Stimulated activated CD8-positive, alpha-beta memory T cell treated with anti-CD3 and anti-CD28 coated beads, Interleukin-15, amount 100 ng/mL, for 1 hour (primary cell): ENCODE measurements at regions not wholly inside any gene's neighbourhood (a gene's known extent, or its start where the extent isn't known, plus 50 kb on each side); places are given as distances from the start of the nearest gene placed in this dataset.
"Not testable (repeated sequence)": the region's sequence is repeated elsewhere in the genome, so short reads cannot be mapped to it uniquely, and the experiment has no call there.

ENCODE experiments used
- DNase-seq: peaks from one replicate; pipeline ENCODE4 v3.0.0-alpha.2; 2020; ENCODE audit warnings: low read depth

GRCh38 chr2:8118940-8119781, 562.7 kb upstream of the ID2 start:
- DNase-seq, result no peak

DNA sequence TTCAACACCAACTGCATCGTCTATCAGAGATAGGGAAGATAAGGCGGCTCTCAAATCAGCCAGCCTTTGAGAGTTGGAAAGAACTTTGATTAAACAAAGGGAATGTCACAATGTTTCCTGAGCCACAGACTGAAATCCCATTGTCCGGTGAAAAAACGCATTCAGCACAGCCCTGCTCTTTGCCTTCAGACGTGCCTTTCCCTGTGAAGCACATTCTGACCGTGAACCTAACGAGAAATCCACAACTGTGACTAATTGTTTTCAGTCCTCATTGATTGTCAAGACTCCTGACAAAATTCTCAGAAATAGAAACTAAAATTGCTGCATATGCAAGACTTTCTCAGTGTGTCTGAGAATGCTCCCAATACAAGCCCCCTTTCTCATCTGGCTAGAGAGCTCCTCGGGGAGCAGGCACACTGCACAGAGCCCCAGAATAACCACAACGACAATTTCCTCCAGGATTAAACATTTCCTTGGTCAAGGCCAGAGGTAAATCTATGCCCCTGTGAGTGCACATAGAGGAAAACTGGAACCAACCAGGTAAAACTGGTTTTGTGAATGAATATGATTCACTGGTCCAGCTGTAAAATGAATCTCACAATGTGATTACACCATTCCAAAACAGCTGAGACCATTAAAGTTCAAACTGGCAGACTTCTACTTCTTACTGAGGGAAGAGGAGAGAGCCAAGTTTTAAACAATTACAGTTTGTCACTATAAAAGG, 561.9 kb upstream of the ID2 start:
- no peak for DNase-seq

DNA sequence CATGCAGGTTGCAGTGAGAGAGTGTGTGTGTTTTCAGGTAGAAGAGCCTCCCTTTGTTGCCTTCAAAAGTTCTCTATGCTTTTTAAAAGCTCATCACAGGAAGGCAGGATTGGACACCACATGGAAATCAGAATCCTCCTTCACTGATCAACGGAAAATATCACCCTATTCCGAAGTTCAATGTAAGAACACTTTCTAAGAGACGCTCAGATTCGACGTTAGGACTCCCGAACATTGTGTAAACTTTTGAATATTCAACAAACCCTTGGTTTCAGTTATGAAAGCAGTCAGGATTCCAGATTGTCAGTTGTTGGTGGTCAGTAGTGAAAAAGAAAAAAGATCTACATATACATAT, 561.4 kb upstream of the ID2 start:
- DNase-seq, result no peak

DNA sequence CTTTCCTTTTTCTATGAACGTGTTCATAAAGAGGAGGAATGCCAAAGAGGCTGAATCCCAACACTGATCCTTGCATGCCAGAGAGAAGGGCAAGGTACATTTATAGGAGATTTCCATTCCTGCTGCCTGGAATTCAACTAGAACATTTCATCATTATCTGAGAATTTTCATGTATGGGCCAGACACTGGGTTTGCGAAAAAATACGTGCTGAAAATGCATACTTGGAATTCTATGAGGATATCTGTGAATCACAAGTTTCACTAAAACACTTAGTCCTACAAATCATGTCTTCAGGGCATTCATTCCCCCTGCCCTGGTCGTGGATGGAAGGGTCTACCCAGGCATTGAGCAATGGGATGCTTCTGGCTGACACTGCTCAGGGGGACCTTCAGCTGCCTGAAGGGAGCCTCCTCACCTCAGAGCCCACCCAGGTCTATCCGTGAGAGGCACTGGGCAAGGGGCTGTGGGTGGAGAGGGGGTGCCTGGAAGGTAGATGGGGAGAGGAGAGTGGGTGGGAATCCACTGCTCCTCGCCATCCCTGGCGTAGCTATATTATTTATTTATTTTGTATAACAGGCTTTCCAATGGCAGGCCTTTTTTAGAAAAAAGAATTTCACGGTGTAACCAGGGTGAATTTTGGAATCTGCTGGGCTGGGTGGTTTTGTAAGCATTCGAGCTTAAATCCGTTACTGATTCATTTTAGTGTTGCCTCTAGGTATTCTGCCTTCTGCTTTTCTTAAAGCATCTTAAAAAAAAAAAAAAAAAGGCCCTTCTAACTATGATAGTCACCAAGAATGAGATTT, 560.6 kb upstream of the ID2 start:
- DNase-seq, result no peak

GRCh38 chr2:8121826-8122513, 559.9 kb upstream of the ID2 start:
- DNase-seq, result no peak

- no peak for DNase-seq
Observed at GRCh38 chr2:8122520-8122919, 559.3 kb upstream of the ID2 start.

DNA sequence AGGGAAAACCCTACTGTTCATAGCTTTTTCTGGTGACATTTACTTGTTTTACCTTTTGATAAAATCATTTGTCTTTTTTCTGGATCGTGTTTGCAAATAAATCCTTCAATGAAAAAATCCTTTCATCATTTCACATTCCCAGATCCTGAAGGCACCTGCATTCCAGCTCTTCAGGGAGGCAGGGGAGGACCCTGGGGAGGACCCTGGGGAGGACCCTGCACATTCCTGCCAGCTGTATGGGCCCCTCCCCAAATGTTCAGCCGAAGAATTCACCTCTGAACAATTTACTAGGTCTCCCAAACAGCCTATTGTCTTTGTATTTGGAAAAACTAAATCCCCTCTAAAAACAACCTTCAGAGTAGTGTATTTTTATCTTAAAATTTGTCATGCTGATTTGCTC, 558.4 kb upstream of the ID2 start:
- no peak for DNase-seq

DNA sequence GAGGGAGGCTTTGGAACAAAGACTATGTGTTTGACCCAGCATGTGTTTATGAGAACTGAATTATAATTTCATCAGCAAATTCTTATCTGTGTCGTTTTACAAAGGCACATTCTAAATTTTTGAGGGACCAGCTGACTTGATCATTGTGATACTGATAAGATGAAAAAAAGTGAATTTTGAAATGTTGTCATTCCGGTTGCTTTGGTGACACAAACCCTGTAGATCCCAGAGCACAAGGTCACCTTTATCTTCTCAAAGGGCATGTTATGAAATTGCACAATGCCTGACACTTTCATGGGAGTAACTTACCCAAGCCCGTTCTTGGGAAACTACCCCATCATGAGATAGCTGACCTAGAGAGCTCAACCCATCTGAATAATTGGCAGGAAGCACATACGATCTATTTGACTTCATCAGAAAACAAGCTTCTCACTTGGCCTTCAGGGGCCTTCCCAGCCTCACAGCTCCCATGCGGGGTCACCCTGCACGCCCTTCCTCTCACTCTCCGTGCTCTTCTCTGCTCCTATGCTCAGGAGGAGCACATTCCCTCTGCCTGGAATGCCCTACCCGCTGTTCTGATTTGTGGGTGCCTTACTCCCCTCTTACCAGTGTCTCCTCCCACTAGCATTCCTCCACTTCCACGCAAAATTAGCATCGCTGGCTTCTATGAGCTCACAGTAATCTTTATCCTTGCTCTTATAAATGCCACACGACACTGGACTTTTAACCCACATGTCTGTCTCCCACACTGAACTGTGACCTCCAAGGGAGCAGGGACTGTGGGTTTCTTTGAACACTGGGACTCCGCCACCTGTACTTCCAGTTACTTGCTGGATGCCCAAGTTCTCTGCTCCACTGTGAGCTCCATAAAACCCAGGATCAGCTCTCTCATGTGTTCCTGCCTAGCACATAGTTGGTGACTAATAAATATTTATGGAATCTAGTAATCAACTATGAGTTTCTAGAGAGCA, 555.8 kb upstream of the ID2 start:
- DNase-seq, result no peak

- no peak for DNase-seq
Observed at GRCh38 chr2:8126783-8127182, 555.1 kb upstream of the ID2 start.

GRCh38 chr2:8131423-8131822, 550.4 kb upstream of the ID2 start:
- not testable (repeated sequence) for DNase-seq

GRCh38 chr2:8132351-8132831, 549.5 kb upstream of the ID2 start:
- no peak for DNase-seq

GRCh38 chr2:8132879-8133278, 549.0 kb upstream of the ID2 start:
- DNase-seq, result no peak

DNA sequence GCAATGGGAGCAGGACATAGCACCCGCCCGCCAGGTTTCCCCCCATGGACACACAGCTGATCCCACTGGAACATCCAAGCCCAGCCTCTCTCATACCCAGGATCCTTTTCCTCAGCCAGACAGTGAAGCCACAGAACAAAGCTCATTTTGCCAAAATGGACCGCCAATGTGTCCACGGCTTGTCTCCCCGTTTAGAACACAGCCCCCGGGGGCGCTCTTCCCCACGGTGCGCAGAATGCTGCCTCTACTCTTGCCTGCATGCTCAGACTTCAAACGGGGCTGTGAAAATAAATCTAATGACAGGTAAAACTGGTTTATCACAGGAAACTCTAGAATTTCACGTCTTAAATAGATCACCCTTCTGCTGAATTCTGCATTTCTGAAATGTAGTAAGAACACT, 548.5 kb upstream of the ID2 start:
- DNase-seq, result no peak

GRCh38 chr2:8133913-8134472, 547.9 kb upstream of the ID2 start:
- DNase-seq, result no peak

DNA sequence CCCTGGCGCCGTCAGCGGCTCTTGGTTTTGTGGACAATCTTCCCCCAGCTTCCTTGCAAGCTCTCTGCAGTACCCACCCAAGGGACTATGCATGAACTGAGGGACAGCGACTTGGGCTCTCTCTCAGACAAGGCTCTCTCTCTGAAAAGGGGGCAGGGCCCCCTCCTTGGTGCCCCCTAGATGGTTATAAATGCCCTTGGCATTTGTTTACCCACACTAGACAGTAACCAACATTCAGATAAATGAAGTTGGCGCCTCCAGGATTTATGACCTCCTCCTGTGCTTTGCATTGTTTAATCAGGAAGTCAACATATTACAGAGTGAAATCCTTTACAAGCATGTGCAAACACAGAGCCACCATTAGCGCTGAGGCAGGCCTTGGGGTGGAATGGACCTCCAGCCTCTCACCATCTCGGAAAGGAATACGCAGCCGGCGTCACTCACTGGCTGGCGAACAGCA, 547.4 kb upstream of the ID2 start:
- no peak for DNase-seq

- DNase-seq, result no peak
Observed at GRCh38 chr2:8134985-8135682, 546.7 kb upstream of the ID2 start.

DNA sequence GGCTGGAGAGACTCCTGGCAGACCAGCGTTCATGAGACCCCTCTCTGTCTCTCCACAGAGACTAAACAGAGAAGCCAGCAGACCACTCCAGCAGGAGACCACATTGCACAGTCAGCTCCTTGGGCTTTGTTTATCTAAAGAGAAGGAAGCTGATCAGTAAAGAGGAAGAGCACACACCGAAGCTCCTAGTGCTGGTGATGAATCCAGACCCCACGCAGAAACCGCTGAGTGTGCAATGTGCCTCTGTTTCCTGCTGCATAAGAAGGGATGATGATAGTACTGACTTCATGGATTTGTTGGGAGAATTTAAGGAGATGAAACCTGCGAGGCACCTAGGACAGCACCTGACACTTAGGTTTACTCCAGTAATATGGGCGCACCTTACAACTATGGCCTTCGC, 544.1 kb upstream of the ID2 start:
- DNase-seq, result no peak

DNA sequence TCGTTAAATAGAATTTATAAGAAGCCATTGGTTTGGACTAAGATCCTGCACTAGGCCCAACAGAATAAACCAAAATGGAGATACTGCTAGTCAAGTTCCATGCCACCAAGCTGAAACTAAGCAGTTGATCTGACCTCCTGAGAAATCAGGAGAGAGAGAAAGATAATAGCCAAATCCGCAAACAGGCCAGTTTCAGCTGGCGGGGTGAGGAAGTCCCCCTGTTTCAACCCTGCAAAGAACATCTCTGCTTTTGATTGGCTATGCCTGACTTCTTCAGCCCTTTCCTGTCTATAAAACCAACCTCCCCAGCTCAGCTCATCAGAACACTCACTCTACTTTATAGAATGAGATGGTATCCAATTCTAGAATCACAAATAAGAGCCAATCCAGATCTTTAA, 543.3 kb upstream of the ID2 start:
- no peak for DNase-seq

- DNase-seq, result no peak
Observed at GRCh38 chr2:8138923-8139667, 542.8 kb upstream of the ID2 start.
